ENCODE measurements at regions not wholly inside any gene's neighbourhood (a gene's known extent, or its start where the extent isn't known, plus 50 kb on each side); places are given as distances from the start of the nearest gene placed in this dataset.

GRCh38 chr10:26637521-26638275 is 59.8 kb upstream of the PDSS1 start (continued):
- no peak for TF ChIP-seq E4F1 (CRISPR knock-in tag; IDR thresholded peaks at IDR 0.05; ENCODE audit: borderline replicate concordance)
- TF ChIP-seq NRF1 (conservative IDR thresholded peaks at IDR 0.05 in 1 of 2, IDR thresholded peaks at IDR 0.05 in 1 of 2), result no peak
- no peak for TF ChIP-seq ZNF449 (CRISPR knock-in tag; IDR thresholded peaks at IDR 0.05)
- TF ChIP-seq CBX2 (IDR thresholded peaks at IDR 0.05; ENCODE audit: insufficient read depth, low read length, poor library complexity, severe bottlenecking), result no peak
- no peak for TF ChIP-seq DACH1 (IDR thresholded peaks at IDR 0.05; ENCODE audit: partially characterized antibody)
- TF ChIP-seq, protein P1, sequence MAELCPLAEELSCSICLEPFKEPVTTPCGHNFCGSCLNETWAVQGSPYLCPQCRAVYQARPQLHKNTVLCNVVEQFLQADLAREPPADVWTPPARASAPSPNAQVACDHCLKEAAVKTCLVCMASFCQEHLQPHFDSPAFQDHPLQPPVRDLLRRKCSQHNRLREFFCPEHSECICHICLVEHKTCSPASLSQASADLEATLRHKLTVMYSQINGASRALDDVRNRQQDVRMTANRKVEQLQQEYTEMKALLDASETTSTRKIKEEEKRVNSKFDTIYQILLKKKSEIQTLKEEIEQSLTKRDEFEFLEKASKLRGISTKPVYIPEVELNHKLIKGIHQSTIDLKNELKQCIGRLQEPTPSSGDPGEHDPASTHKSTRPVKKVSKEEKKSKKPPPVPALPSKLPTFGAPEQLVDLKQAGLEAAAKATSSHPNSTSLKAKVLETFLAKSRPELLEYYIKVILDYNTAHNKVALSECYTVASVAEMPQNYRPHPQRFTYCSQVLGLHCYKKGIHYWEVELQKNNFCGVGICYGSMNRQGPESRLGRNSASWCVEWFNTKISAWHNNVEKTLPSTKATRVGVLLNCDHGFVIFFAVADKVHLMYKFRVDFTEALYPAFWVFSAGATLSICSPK (IDR thresholded peaks at IDR 0.05; ENCODE audit: borderline replicate concordance), result no peak
- TF ChIP-seq MTA2 (IDR thresholded peaks at IDR 0.05; ENCODE audit: low read depth), result no peak

All from K562 (cell line).